Subcutaneous abdominal adipose tissue (tissue), 5 donors: ENCODE measurements at regions not wholly inside any gene's neighbourhood (a gene's known extent, or its start where the extent isn't known, plus 50 kb on each side); places are given as distances from the start of the nearest gene placed in this dataset.

Experiments used
- H3K27ac ChIP-seq: one replicate; pipeline ENCODE4 v1.7.0; 2013; ENCODE audit warnings: low read depth, mild to moderate bottlenecking, inconsistent platforms, low read length, moderate library complexity
- H3K27me3 ChIP-seq, 5 donors: one replicate each; pipeline ENCODE4 v1.7.0; 2013; ENCODE audit warnings: low read length in 5 of 5, inconsistent platforms in 1 of 5; ENCODE audit not compliant: control insufficient read depth in 5 of 5, insufficient read depth in 4 of 5
- H3K36me3 ChIP-seq, 5 donors: one replicate each; pipeline ENCODE4 v1.7.0; 2013; ENCODE audit warnings: low read length in 5 of 5; ENCODE audit not compliant: control insufficient read depth in 5 of 5, insufficient read depth in 5 of 5
- H3K4me1 ChIP-seq, 5 donors: one replicate each; pipeline ENCODE4 v1.7.0; 2013; ENCODE audit warnings: low read length in 5 of 5, mild to moderate bottlenecking in 3 of 5, moderate library complexity in 1 of 5; ENCODE audit not compliant: control insufficient read depth in 5 of 5, insufficient read depth in 5 of 5
- H3K4me3 ChIP-seq, 5 donors: one replicate each; pipeline ENCODE4 v1.7.0; 2013; ENCODE audit warnings: low read length in 5 of 5, low read depth in 1 of 5
- H3K9ac ChIP-seq, 5 donors: one replicate each; pipeline ENCODE4 v1.7.0; 2013; ENCODE audit warnings: low read length in 5 of 5, mild to moderate bottlenecking in 4 of 5, moderate library complexity in 3 of 5
- H3K9me3 ChIP-seq, 5 donors: one replicate each; pipeline ENCODE4 v1.7.0; 2013; ENCODE audit warnings: low read length in 5 of 5; ENCODE audit not compliant: control insufficient read depth in 5 of 5
- donor health status: healthy.
- donor health status: healthy.
- donor health status: healthy.
- donor health status: healthy.
- donor health status: healthy.

DNA sequence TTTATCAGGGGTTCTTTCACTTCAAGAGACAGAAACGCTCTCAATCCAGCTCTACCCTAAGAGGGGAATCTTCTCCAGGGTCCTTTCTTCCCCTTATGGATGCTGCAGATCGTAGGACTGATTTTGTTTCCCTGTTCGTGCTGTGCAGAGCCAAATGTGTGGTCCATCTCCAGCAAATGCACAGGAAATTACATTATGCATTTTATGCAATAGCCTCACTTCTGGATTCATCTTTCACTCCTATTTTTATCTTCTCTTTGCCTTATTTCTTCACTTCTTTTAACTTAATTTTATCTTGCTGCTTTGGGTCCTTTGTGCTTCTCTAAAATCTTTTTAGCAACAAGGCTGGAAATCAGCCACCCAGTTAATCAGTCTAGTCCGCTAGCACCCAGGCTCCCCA is 184.5 kb upstream of the INHBA start:
- H3K27ac ChIP-seq = peak overlapping the region; percentile 12
- peaks cover 5 to 41% (median 31%) of the 10 kb centered on the region in 5 donors for H3K4me1 ChIP-seq
- peak overlapping the region in 1 of 5 donors; percentile 5 for H3K9ac ChIP-seq
- no peaks in the 10 kb centered on the region for H3K36me3 ChIP-seq
- H3K9me3 ChIP-seq = no peaks in the 10 kb centered on the region
- H3K4me3 ChIP-seq = no peak overlapping the region
- H3K27me3 ChIP-seq = no peaks in the 10 kb centered on the region

GRCh38 chr7:41886901-41887311 is 184.0 kb upstream of the INHBA start:
- Histone ChIP-seq H3K4me3 (no peak overlapping the region), H3K27me3 (no peaks in the 10 kb centered on the region), H3K4me1 (peaks cover 5 to 46% (median 36%) of the 10 kb centered on the region in 5 donors), H3K27ac (peak overlapping the region; percentile 61), H3K36me3 (no peaks in the 10 kb centered on the region), H3K9me3 (no peaks in the 10 kb centered on the region), H3K9ac (no peak overlapping the region)

GRCh38 chr7:41886262-41886900 is 183.5 kb upstream of the INHBA start:
- Histone ChIP-seq H3K4me1 (peaks cover 5 to 51% (median 41%) of the 10 kb centered on the region in 5 donors), H3K4me3 (no peak overlapping the region), H3K9me3 (no peaks in the 10 kb centered on the region), H3K9ac (peak overlapping the region in 1 of 5 donors; percentile 26), H3K27me3 (no peaks in the 10 kb centered on the region), H3K36me3 (no peaks in the 10 kb centered on the region), H3K27ac (peak overlapping the region; percentile 61)

GRCh38 chr7:41885748-41886147 is 182.9 kb upstream of the INHBA start:
- Histone ChIP-seq H3K9me3 (no peaks in the 10 kb centered on the region), H3K27ac (peak overlapping the region; percentile 61), H3K9ac (peak overlapping the region in 1 of 5 donors; percentile 26), H3K27me3 (no peaks in the 10 kb centered on the region), H3K4me1 (peaks cover 5 to 51% (median 41%) of the 10 kb centered on the region in 5 donors), H3K4me3 (no peak overlapping the region), H3K36me3 (no peaks in the 10 kb centered on the region)

- Histone ChIP-seq H3K4me1 (peaks cover 5 to 58% (median 47%) of the 10 kb centered on the region in 5 donors), H3K27me3 (no peaks in the 10 kb centered on the region), H3K9ac (no peak overlapping the region), H3K27ac (peak overlapping the region; percentile 61), H3K9me3 (no peaks in the 10 kb centered on the region), H3K4me3 (no peak overlapping the region), H3K36me3 (no peaks in the 10 kb centered on the region)
These were observed 182.2 kb upstream of the INHBA start for GRCh38 chr7:41885078-41885477.

DNA sequence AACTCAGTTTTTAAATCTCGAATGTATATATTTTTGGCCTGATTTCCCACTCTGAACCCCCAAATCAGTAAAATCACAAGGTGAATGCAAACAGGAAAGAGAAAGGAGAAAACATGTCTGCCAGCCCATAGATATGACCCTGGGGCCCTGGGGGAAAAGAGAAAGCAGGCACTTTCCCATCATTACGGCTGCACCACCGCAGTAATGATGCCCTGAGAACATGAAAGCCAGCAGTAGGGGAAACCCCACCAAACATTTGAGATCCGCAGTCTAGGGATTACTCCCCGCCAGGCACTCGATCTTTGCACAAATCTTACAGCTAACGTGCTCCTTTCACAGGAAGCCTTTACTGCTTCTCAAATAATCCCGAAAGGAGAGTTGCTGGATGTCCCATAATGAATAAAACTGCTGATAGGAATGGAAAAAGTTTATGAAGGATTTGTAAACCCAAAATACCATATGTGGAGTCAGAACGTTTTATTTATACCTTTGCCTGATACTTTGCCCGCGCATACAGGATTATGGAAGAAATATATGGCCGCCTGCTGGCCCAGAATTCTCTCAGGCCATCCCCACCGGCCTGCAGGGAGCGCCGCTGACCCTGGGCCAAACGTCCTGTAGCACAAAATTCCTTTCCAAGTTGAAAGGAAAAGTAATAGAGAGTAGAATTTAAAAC is 180.0 kb upstream of the INHBA start:
- Histone ChIP-seq H3K9me3 (no peaks in the 10 kb centered on the region), H3K27me3 (no peaks in the 10 kb centered on the region), H3K36me3 (no peaks in the 10 kb centered on the region), H3K4me3 (no peak overlapping the region), H3K9ac (no peak overlapping the region), H3K4me1 (peaks cover 5 to 65% (median 50%) of the 10 kb centered on the region in 5 donors), H3K27ac (peak overlapping the region; percentile 25)

- Histone ChIP-seq H3K27ac (peak overlapping the region; percentile 25), H3K27me3 (no peaks in the 10 kb centered on the region), H3K4me1 (peaks cover 5 to 58% (median 47%) of the 10 kb centered on the region in 5 donors), H3K4me3 (peak overlapping the region in 1 of 5 donors; percentile 28), H3K9me3 (no peaks in the 10 kb centered on the region), H3K9ac (no peak overlapping the region), H3K36me3 (no peaks in the 10 kb centered on the region)
These were observed 179.4 kb upstream of the INHBA start for GRCh38 chr7:41882256-41882655.

GRCh38 chr7:41881331-41882130 is 178.6 kb upstream of the INHBA start:
- no peak overlapping the region for H3K9ac ChIP-seq
- H3K4me3 ChIP-seq = peak overlapping the region in 1 of 5 donors; percentile 28
- no peaks in the 10 kb centered on the region for H3K36me3 ChIP-seq
- H3K9me3 ChIP-seq = no peaks in the 10 kb centered on the region
- peak overlapping the region; percentile 25 for H3K27ac ChIP-seq
- H3K4me1 ChIP-seq = peaks cover 5 to 51% (median 40%) of the 10 kb centered on the region in 5 donors
- no peaks in the 10 kb centered on the region for H3K27me3 ChIP-seq

GRCh38 chr7:41880107-41880506 is 177.2 kb upstream of the INHBA start:
- peaks cover 0 to 39% (median 26%) of the 10 kb centered on the region in 5 donors for H3K4me1 ChIP-seq

DNA sequence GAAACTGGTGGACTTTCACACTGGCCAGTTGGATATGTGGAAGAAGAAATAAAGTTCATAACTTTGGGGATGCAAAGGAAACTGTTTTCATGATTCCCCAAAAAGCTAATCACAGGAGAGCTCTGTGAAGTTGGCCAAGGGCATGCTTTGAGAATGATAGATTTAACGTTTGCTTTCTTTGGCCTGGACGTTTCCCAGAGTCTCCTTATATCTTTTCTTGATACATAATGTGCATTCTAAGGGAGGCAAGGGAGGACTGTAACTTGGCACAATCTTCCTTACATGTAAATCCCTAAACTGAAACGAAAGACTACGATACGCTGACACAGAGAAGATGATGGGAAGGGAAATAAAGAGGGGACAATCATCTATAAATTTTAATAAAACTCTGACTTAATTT is 176.5 kb upstream of the INHBA start:
- H3K27me3 ChIP-seq = no peaks in the 10 kb centered on the region
- H3K9me3 ChIP-seq = no peaks in the 10 kb centered on the region
- H3K4me3 ChIP-seq = no peak overlapping the region
- no peak overlapping the region for H3K9ac ChIP-seq
- no peaks in the 10 kb centered on the region for H3K36me3 ChIP-seq
- H3K4me1 ChIP-seq = peaks cover 0 to 35% (median 25%) of the 10 kb centered on the region in 5 donors
- no peak overlapping the region for H3K27ac ChIP-seq

More at GRCh38 chr7:41880107-41880506, 177.2 kb upstream of the INHBA start:
- Histone ChIP-seq H3K4me3 (peak overlapping the region in 1 of 5 donors; percentile 9), H3K36me3 (no peaks in the 10 kb centered on the region), H3K9me3 (no peaks in the 10 kb centered on the region), H3K27ac (no peak overlapping the region), H3K27me3 (no peaks in the 10 kb centered on the region), H3K9ac (no peak overlapping the region)
